Caco-2 (cell line): ENCODE measurements at regions not wholly inside any gene's neighbourhood (a gene's known extent, or its start where the extent isn't known, plus 50 kb on each side); places are given as distances from the start of the nearest gene placed in this dataset.

ENCODE experiments used
- BruUV-seq: library from RNA; stranded (reverse); fragments of 400-500 nt; replicated peaks from 2 replicates; lab custom pipeline; 2021; lab: Mats Ljungman, UMichigan
- CTCF ChIA-PET: fragments of 300-600 bp; sonication (Branson Sonifier 250); formaldehyde crosslinking; loops from one replicate; lab custom pipeline; 2022; ENCODE audit warnings: antibody characterized with exemption; lab: Charles Lee
- POLR2A ChIA-PET: fragments of 300-600 bp; sonication (Branson Sonifier 250); formaldehyde crosslinking; loops from one replicate; lab custom pipeline; 2022; ENCODE audit warnings: antibody characterized with exemption; lab: Charles Lee
- DNase-seq, 2 experiments: peaks; one replicate each; pipeline versions ENCODE4 v3.0.0 to v3.0.0-alpha.2; 2020 to 2022
- H3K27me3 ChIP-seq: replicated peaks from 2 replicates; pipeline ENCODE4 v1.6.0; 2011; ENCODE audit warnings: low read length; ENCODE audit not compliant: control insufficient read depth, insufficient read depth
- H3K36me3 ChIP-seq: 2 replicates; pipeline ENCODE4 v1.5.1; 2011; ENCODE audit warnings: low read length; ENCODE audit not compliant: control insufficient read depth, insufficient read depth
- H3K4me1 ChIP-seq: fragments of 250-450 bp; sonication (Bioruptor Pico); 2 replicates; pipeline ENCODE4 v1.5.1; 2020; ENCODE audit warnings: mild to moderate bottlenecking
- H3K4me3 ChIP-seq: 2 replicates; pipeline ENCODE4 v1.5.1; 2011; ENCODE audit warnings: low read depth, mild to moderate bottlenecking, control low read depth, low read length
- H3K9me3 ChIP-seq: fragments of 250-450 bp; sonication (Bioruptor Pico); 2 replicates; pipeline ENCODE4 v1.5.1; 2020; ENCODE audit warnings: mild to moderate bottlenecking, moderate library complexity
- H3K27ac Mint-ChIP-seq: one replicate; pipeline ENCODE4 v1.8.0; 2022; ENCODE audit warnings: mixed read lengths; ENCODE audit not compliant: unreplicated experiment
- H3K27me3 Mint-ChIP-seq: one replicate; pipeline ENCODE4 v1.8.0; 2022; ENCODE audit warnings: mixed read lengths; ENCODE audit not compliant: insufficient read depth, unreplicated experiment
- H3K36me3 Mint-ChIP-seq: one replicate; pipeline ENCODE4 v1.8.0; 2022; ENCODE audit warnings: mild to moderate bottlenecking, mixed read lengths; ENCODE audit not compliant: insufficient read depth, unreplicated experiment
- H3K4me1 Mint-ChIP-seq: one replicate; pipeline ENCODE4 v1.8.0; 2022; ENCODE audit warnings: low read depth, mixed read lengths; ENCODE audit not compliant: unreplicated experiment
- H3K4me3 Mint-ChIP-seq: one replicate; pipeline ENCODE4 v1.8.0; 2022; ENCODE audit warnings: mild to moderate bottlenecking, moderate library complexity, mixed read lengths; ENCODE audit not compliant: unreplicated experiment
- H3K9me3 Mint-ChIP-seq: one replicate; pipeline ENCODE4 v1.8.0; 2022; ENCODE audit warnings: mixed read lengths; ENCODE audit not compliant: unreplicated experiment
- intact Hi-C: fragments of 100-400 bp; cut with micrococcal nuclease; formaldehyde crosslinking; loops from one replicate; pipeline ENCODE4 v1.10.0; 2022; ENCODE audit not compliant: unreplicated experiment
- TF ChIP-seq, protein P1 (sequence below), 2 experiments: fragments of 200-600 bp in 1 of 2; IDR thresholded peaks; 1 replicate in 1 of 2; 2 replicates in 1 of 2; pipeline versions ENCODE4 v1.5.1 to v1.8.0; 2011 to 2022; ENCODE audit warnings: antibody characterized with exemption in 1 of 2, control low read depth in 1 of 2, inconsistent platforms in 1 of 2, low read depth in 1 of 2, low read length in 1 of 2, mild to moderate bottlenecking in 1 of 2, moderate library complexity in 1 of 2; ENCODE audit not compliant: insufficient read depth in 1 of 2, severe bottlenecking in 1 of 2, unreplicated experiment in 1 of 2

DNA sequence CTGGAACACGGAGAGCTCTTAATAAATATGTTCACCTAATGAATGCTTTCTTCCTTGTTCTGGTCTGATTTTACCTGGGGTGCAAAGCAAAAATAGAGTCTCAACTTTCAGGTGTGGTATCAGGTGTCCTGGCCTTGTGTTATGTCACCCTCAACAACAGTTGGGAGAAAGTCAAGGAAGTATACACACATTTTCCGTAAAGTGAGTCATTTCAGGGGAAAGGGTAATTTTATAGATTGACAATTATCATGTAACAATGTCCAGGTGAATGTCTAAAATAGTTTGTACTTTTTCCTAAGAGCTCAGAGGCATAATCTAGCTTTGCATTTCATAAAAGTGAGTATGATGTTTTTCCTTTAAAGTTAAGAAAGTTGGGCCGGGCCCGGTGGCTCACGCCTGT, 287.4 kb downstream of the SKIDA1 start:
- BruUV-seq: no TSS peak
- Mint-ChIP-seq H3K27me3 (no peaks in the 10 kb centered on the region), H3K9me3 (peaks cover 15% of the 10 kb centered on the region), H3K36me3 (no peaks in the 10 kb centered on the region), H3K4me3 (no peak overlapping the region), H3K27ac (no peak overlapping the region), H3K4me1 (peaks cover 25% of the 10 kb centered on the region)
- ChIA-PET POLR2A (no interaction called here), CTCF (no interaction called here)
- Histone ChIP-seq H3K9me3 (no peaks in the 10 kb centered on the region), H3K4me3 (no peak overlapping the region), H3K27me3 (no peaks in the 10 kb centered on the region), H3K36me3 (no peaks in the 10 kb centered on the region), H3K4me1 (peaks cover 11% of the 10 kb centered on the region)
- DNase-seq: no peak
- TF ChIP-seq, protein P1, sequence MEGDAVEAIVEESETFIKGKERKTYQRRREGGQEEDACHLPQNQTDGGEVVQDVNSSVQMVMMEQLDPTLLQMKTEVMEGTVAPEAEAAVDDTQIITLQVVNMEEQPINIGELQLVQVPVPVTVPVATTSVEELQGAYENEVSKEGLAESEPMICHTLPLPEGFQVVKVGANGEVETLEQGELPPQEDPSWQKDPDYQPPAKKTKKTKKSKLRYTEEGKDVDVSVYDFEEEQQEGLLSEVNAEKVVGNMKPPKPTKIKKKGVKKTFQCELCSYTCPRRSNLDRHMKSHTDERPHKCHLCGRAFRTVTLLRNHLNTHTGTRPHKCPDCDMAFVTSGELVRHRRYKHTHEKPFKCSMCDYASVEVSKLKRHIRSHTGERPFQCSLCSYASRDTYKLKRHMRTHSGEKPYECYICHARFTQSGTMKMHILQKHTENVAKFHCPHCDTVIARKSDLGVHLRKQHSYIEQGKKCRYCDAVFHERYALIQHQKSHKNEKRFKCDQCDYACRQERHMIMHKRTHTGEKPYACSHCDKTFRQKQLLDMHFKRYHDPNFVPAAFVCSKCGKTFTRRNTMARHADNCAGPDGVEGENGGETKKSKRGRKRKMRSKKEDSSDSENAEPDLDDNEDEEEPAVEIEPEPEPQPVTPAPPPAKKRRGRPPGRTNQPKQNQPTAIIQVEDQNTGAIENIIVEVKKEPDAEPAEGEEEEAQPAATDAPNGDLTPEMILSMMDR (IDR thresholded peaks at IDR 0.05; ENCODE audit: insufficient read depth in 1 of 2, low read depth in 1 of 2, low read length in 1 of 2, severe bottlenecking in 1 of 2, unreplicated experiment in 1 of 2): no peak
- intact Hi-C loops: no loop called here

DNA sequence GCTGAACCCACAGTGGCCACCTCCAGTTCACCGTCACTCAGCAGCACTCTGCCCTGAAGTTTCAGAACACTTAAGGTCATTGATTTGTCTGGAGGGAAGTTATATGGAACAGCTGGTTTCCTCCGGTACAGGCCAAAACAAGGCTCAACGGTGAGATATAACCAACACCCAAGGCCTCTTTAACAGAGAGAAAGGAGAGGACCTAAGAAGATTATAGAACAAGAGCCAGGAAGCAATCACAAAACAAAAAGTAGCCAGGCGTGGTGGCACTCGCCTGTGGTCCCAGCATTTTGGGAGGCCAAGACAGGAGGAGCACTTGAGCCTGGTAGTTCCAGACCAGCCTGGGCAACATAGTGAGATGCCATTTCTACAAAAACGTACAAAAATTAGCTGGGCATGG, 290.7 kb downstream of the SKIDA1 start:
- DNase-seq: no peak
- POLR2A ChIA-PET: no interaction called here
- H3K27me3 ChIP-seq: no peaks in the 10 kb centered on the region
- no peaks in the 10 kb centered on the region for H3K36me3 Mint-ChIP-seq
- no peaks in the 10 kb centered on the region for H3K36me3 ChIP-seq
- CTCF ChIA-PET: interaction anchor here (0.6 kb wide), 1 partner anchor 41 kb away, joined by 3 read pairs; no protein-coding TSS in a partner anchor
- TF ChIP-seq, protein P1 (IDR thresholded peaks at IDR 0.05; ENCODE audit: insufficient read depth in 1 of 2, low read depth in 1 of 2, low read length in 1 of 2, severe bottlenecking in 1 of 2, unreplicated experiment in 1 of 2): no peak
- H3K4me1 Mint-ChIP-seq: peaks cover 7% of the 10 kb centered on the region
- no peak overlapping the region for H3K4me3 Mint-ChIP-seq
- H3K27ac Mint-ChIP-seq: no peak overlapping the region
- no TSS peak for BruUV-seq
- no peaks in the 10 kb centered on the region for H3K4me1 ChIP-seq
- H3K27me3 Mint-ChIP-seq: no peaks in the 10 kb centered on the region
- no peak overlapping the region for H3K4me3 ChIP-seq
- intact Hi-C loops: no loop called here
- H3K9me3 ChIP-seq: peaks cover 5% of the 10 kb centered on the region; the same call in 1 of the 2 replicates
- peaks cover 29% of the 10 kb centered on the region for H3K9me3 Mint-ChIP-seq

DNA sequence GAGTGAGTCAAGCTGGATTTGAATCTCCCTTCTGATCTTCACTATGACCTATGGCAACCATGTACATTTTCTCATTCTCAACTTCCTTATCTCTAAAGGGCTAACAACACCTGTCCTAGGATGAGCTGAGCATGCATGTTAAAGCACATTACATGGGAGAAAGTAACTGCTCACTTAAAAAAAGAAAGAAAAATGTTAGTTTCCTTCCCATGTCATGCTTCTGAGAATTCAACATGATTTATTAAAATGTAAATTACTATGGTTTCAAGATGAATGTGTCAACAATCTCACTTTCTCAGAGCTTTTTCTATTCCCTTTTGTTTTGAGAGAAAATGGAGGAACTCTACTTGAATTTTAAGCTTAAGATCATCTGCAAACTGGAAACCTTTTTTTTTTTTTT, 295.3 kb downstream of the SKIDA1 start:
- Histone ChIP-seq H3K4me3 (no peak overlapping the region), H3K9me3 (peaks cover 5% of the 10 kb centered on the region; the same call in 1 of the 2 replicates), H3K27me3 (no peaks in the 10 kb centered on the region), H3K36me3 (no peaks in the 10 kb centered on the region), H3K4me1 (no peaks in the 10 kb centered on the region)
- H3K36me3 Mint-ChIP-seq: no peaks in the 10 kb centered on the region
- DNase-seq: no peak
- peaks cover 30% of the 10 kb centered on the region for H3K9me3 Mint-ChIP-seq
- H3K4me1 Mint-ChIP-seq: no peaks in the 10 kb centered on the region
- BruUV-seq: no TSS peak
- intact Hi-C loops: no loop called here
- CTCF ChIA-PET: no interaction called here
- H3K27me3 Mint-ChIP-seq: no peaks in the 10 kb centered on the region
- TF ChIP-seq, protein P1 (IDR thresholded peaks at IDR 0.05; ENCODE audit: insufficient read depth in 1 of 2, low read depth in 1 of 2, low read length in 1 of 2, severe bottlenecking in 1 of 2, unreplicated experiment in 1 of 2): no peak
- H3K4me3 Mint-ChIP-seq: no peak overlapping the region
- POLR2A ChIA-PET: no interaction called here
- H3K27ac Mint-ChIP-seq: no peak overlapping the region
